HS-27A (cell line): ENCODE measurements at regions not wholly inside any gene's neighbourhood (a gene's known extent, or its start where the extent isn't known, plus 50 kb on each side); places are given as distances from the start of the nearest gene placed in this dataset.

Experiments
- DNase-seq: peaks from one replicate; pipeline ENCODE4 v3.0.0-alpha.2; 2012; ENCODE audit warnings: low read depth, missing footprints

GRCh38 chr2:61722318-61722717, 131.5 kb downstream of the FAM161A start:
- DNase-seq: no peak

GRCh38 chr2:61721382-61721781, 132.5 kb downstream of the FAM161A start:
- DNase-seq: no peak

- DNase-seq: no peak
These were observed 132.9 kb downstream of the FAM161A start for GRCh38 chr2:61720911-61721310.

GRCh38 chr2:61718965-61719364, 134.9 kb downstream of the FAM161A start:
- no peak for DNase-seq

GRCh38 chr2:61715506-61715905, 138.4 kb downstream of the FAM161A start:
- no peak for DNase-seq

GRCh38 chr2:61714210-61714609, 139.7 kb downstream of the FAM161A start:
- DNase-seq: no peak

- no peak for DNase-seq
These were observed 140.4 kb downstream of the FAM161A start for GRCh38 chr2:61713457-61713856.

GRCh38 chr2:61712060-61712459, 141.8 kb downstream of the FAM161A start:
- no peak for DNase-seq

- no peak for DNase-seq
These were observed 143.1 kb downstream of the FAM161A start for GRCh38 chr2:61710711-61711110.

- DNase-seq: no peak
These were observed 145.6 kb downstream of the FAM161A start for GRCh38 chr2:61707984-61708852.

GRCh38 chr2:61705625-61706024, 148.2 kb downstream of the FAM161A start:
- no peak for DNase-seq

GRCh38 chr2:61704364-61704763, 149.5 kb downstream of the FAM161A start:
- DNase-seq: no peak

- no peak for DNase-seq
These were observed 151.8 kb downstream of the FAM161A start for GRCh38 chr2:61702088-61702467.

- DNase-seq: no peak
These were observed 153.4 kb downstream of the FAM161A start for GRCh38 chr2:61700464-61700863.

GRCh38 chr2:61694312-61695274, 156.4 kb upstream of the XPO1 start:
- no peak for DNase-seq

GRCh38 chr2:61693744-61694143, 155.6 kb upstream of the XPO1 start:
- no peak for DNase-seq

GRCh38 chr2:61690078-61690596, 152.0 kb upstream of the XPO1 start:
- no peak for DNase-seq

- DNase-seq: no peak
These were observed 151.4 kb upstream of the XPO1 start for GRCh38 chr2:61689568-61689967.

- DNase-seq: no peak
These were observed 150.5 kb upstream of the XPO1 start for GRCh38 chr2:61688369-61689334.

GRCh38 chr2:61679096-61679495, 140.9 kb upstream of the XPO1 start:
- no peak for DNase-seq

- DNase-seq: no peak
These were observed 139.8 kb upstream of the XPO1 start for GRCh38 chr2:61677942-61678341.
